ENCODE measurements at regions not wholly inside any gene's neighbourhood (a gene's known extent, or its start where the extent isn't known, plus 50 kb on each side); places are given as distances from the start of the nearest gene placed in this dataset.
A peak's percentile ranks its signal among the peaks of the same experiment; 100 is the strongest.

DNA sequence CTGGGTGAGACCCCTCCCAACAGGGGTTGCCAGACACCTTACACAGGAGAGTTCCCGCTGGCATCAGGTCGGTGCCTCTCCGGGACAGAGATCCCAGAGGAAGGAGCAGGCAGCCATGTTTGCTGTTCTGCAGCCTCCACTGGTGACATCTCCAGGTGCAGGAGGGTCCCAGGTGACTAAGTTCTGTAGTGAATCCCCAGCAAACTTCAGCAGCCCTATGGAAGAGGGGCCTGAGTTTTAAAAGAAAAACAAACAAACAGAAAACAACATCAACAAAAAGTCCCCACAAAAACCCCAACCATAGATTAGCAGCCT lies 515.1 kb downstream of the FRK start:
- H3K4ac ChIP-seq (ENCODE audit: low read depth, low read length), result no peak overlapping the region
- no peak overlapping the region for H2AK5ac ChIP-seq (ENCODE audit: low read length)
- no peak overlapping the region for H3K23ac ChIP-seq (ENCODE audit: low read length)
- DNase-seq, result no peak
- WGBS (ENCODE audit: extremely low coverage, insufficient coverage, low lambda C conversion rate), result no CpG with 5 or more reads among the region's 3 CpGs
- no peak overlapping the region for H3K4me2 ChIP-seq (ENCODE audit: low read length)
- no peaks in the 10 kb centered on the region for H3K79me1 ChIP-seq (ENCODE audit: low read length)
- no peak overlapping the region for H4K5ac ChIP-seq (ENCODE audit: low read length)
- H3K4me3 ChIP-seq (ENCODE audit: low read length), result no peak overlapping the region
- peak overlapping the region; percentile 69 for H3K56ac ChIP-seq (ENCODE audit: low read length)
- no peak overlapping the region for H3K18ac ChIP-seq (ENCODE audit: low read length)
- H4K8ac ChIP-seq (ENCODE audit: low read depth, low read length), result no peak overlapping the region
- H3K79me2 ChIP-seq (ENCODE audit: control insufficient read depth, insufficient read depth, low read length), result no peaks in the 10 kb centered on the region
- no peaks in the 10 kb centered on the region for H3K36me3 ChIP-seq (ENCODE audit: control insufficient read depth, insufficient read depth, low read length)
- H2BK5ac ChIP-seq (ENCODE audit: low read length), result no peak overlapping the region
- no peaks in the 10 kb centered on the region for H3K27me3 ChIP-seq (ENCODE audit: insufficient read depth, low read length, poor library complexity)
- no peak overlapping the region for H2BK120ac ChIP-seq (ENCODE audit: low read depth, low read length)
- no peak overlapping the region for H2BK15ac ChIP-seq (replicated peaks; ENCODE audit: low read depth)
- H3K9ac ChIP-seq (ENCODE audit: low read length), result no peak overlapping the region
- H3K27ac ChIP-seq (ENCODE audit: low read depth, low read length), result no peak overlapping the region
- no peaks in the 10 kb centered on the region for H3K4me1 ChIP-seq (ENCODE audit: control insufficient read depth, low read depth, low read length)

DNA sequence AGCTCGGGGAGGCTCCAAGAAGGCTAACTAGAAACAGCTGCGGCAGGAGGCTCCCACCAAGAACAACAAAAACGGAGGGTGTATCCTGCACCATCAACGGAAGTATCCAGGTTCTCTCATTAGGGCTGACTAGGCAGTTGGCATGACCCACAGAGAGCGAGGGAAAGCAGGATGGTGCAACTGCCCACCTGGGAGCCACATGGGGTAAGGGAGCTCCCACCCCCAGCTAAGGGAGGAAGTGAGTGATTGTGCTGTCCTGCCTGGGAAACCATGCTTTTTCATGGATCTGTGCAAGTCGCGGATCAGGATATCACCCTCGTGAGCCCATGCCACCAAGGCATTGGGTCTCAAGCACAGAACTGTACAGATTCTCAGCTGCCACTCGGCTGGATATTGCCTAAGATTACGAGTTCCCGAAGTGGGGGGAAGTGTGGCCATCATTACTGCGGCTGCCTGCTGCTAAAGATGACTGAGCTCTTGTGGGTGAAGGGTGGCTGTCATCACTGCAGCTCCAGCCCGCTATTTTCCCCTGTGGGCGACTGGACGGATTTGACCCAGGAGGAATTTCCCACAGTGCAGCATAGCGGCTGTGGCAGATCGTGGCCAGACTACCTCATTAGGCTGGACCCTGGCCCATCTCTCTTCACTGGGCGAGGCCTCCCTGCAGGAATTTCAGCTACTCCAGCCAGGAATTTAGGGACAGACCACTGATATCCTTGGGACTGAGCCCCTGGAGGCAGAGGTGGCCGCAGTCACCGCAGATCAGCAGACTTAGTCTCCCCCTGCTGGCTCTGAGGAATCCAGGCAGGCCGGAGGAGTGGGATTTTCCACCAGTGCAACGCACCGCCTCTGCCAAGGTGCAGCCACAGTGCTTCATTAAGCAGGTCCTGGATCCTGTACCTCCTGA lies 515.7 kb downstream of the FRK start:
- Histone ChIP-seq H3K79me2 (ENCODE audit: control insufficient read depth, insufficient read depth, low read length) (no peaks in the 10 kb centered on the region), H3K23ac (ENCODE audit: low read length) (no peak overlapping the region), H4K5ac (ENCODE audit: low read length) (no peak overlapping the region), H3K18ac (ENCODE audit: low read length) (no peak overlapping the region), H2BK15ac (replicated peaks; ENCODE audit: low read depth) (no peak overlapping the region), H3K79me1 (ENCODE audit: low read length) (no peaks in the 10 kb centered on the region), H3K27ac (ENCODE audit: low read depth, low read length) (no peak overlapping the region), H3K36me3 (ENCODE audit: control insufficient read depth, insufficient read depth, low read length) (no peaks in the 10 kb centered on the region), H4K8ac (ENCODE audit: low read depth, low read length) (no peak overlapping the region), H3K4ac (ENCODE audit: low read depth, low read length) (no peak overlapping the region), H3K4me3 (ENCODE audit: low read length) (no peak overlapping the region), H3K27me3 (ENCODE audit: insufficient read depth, low read length, poor library complexity) (no peaks in the 10 kb centered on the region), H3K56ac (ENCODE audit: low read length) (peak overlapping the region; percentile 69), H3K4me2 (ENCODE audit: low read length) (no peak overlapping the region), H3K9ac (ENCODE audit: low read length) (no peak overlapping the region), H2BK120ac (ENCODE audit: low read depth, low read length) (no peak overlapping the region), H2BK5ac (ENCODE audit: low read length) (no peak overlapping the region), H2AK5ac (ENCODE audit: low read length) (no peak overlapping the region), H3K4me1 (ENCODE audit: control insufficient read depth, low read depth, low read length) (no peaks in the 10 kb centered on the region)
- no CpG with 5 or more reads among the region's 23 CpGs for WGBS (ENCODE audit: extremely low coverage, insufficient coverage, low lambda C conversion rate)
- peak; percentile 94 for DNase-seq

- Histone ChIP-seq H3K4ac (ENCODE audit: low read depth, low read length) (no peak overlapping the region), H3K4me2 (ENCODE audit: low read length) (no peak overlapping the region), H3K23ac (ENCODE audit: low read length) (no peak overlapping the region), H3K27me3 (ENCODE audit: insufficient read depth, low read length, poor library complexity) (no peaks in the 10 kb centered on the region), H2BK5ac (ENCODE audit: low read length) (no peak overlapping the region), H3K4me3 (ENCODE audit: low read length) (no peak overlapping the region), H3K36me3 (ENCODE audit: control insufficient read depth, insufficient read depth, low read length) (no peaks in the 10 kb centered on the region), H3K9ac (ENCODE audit: low read length) (no peak overlapping the region), H3K18ac (ENCODE audit: low read length) (no peak overlapping the region), H3K79me2 (ENCODE audit: control insufficient read depth, insufficient read depth, low read length) (no peaks in the 10 kb centered on the region), H2BK120ac (ENCODE audit: low read depth, low read length) (no peak overlapping the region), H2AK5ac (ENCODE audit: low read length) (no peak overlapping the region), H2BK15ac (replicated peaks; ENCODE audit: low read depth) (no peak overlapping the region), H3K79me1 (ENCODE audit: low read length) (no peaks in the 10 kb centered on the region), H4K5ac (ENCODE audit: low read length) (no peak overlapping the region), H3K56ac (ENCODE audit: low read length) (no peak overlapping the region), H3K4me1 (ENCODE audit: control insufficient read depth, low read depth, low read length) (no peaks in the 10 kb centered on the region), H4K8ac (ENCODE audit: low read depth, low read length) (no peak overlapping the region), H3K27ac (ENCODE audit: low read depth, low read length) (no peak overlapping the region)
- no peak for DNase-seq
- no CpG with 5 or more reads among the region's 1 CpG for WGBS (ENCODE audit: extremely low coverage, insufficient coverage, low lambda C conversion rate)
These were observed 520.4 kb downstream of the FRK start for GRCh38 chr6:115540077-115540869.

GRCh38 chr6:115539531-115539930 lies 521.2 kb downstream of the FRK start:
- Histone ChIP-seq H3K4ac (ENCODE audit: low read depth, low read length) (no peak overlapping the region), H2BK5ac (ENCODE audit: low read length) (no peak overlapping the region), H3K9ac (ENCODE audit: low read length) (no peak overlapping the region), H3K27me3 (ENCODE audit: insufficient read depth, low read length, poor library complexity) (no peaks in the 10 kb centered on the region), H2BK120ac (ENCODE audit: low read depth, low read length) (no peak overlapping the region), H3K36me3 (ENCODE audit: control insufficient read depth, insufficient read depth, low read length) (no peaks in the 10 kb centered on the region), H2BK15ac (replicated peaks; ENCODE audit: low read depth) (no peak overlapping the region), H3K56ac (ENCODE audit: low read length) (no peak overlapping the region), H3K4me3 (ENCODE audit: low read length) (no peak overlapping the region), H3K4me1 (ENCODE audit: control insufficient read depth, low read depth, low read length) (no peaks in the 10 kb centered on the region), H3K79me1 (ENCODE audit: low read length) (no peaks in the 10 kb centered on the region), H3K23ac (ENCODE audit: low read length) (no peak overlapping the region), H3K18ac (ENCODE audit: low read length) (no peak overlapping the region), H4K5ac (ENCODE audit: low read length) (no peak overlapping the region), H3K27ac (ENCODE audit: low read depth, low read length) (no peak overlapping the region), H2AK5ac (ENCODE audit: low read length) (no peak overlapping the region), H3K4me2 (ENCODE audit: low read length) (no peak overlapping the region), H3K79me2 (ENCODE audit: control insufficient read depth, insufficient read depth, low read length) (no peaks in the 10 kb centered on the region), H4K8ac (ENCODE audit: low read depth, low read length) (no peak overlapping the region)
- no peak for DNase-seq
- WGBS (ENCODE audit: extremely low coverage, insufficient coverage, low lambda C conversion rate), result no CpG with 5 or more reads among the region's 6 CpGs

GRCh38 chr6:115524821-115525220 lies 535.9 kb downstream of the FRK start:
- H3K79me2 ChIP-seq (ENCODE audit: control insufficient read depth, insufficient read depth, low read length), result no peaks in the 10 kb centered on the region
- H2AK5ac ChIP-seq (ENCODE audit: low read length), result no peak overlapping the region
- H3K4me3 ChIP-seq (ENCODE audit: low read length), result no peak overlapping the region
- WGBS (ENCODE audit: extremely low coverage, insufficient coverage, low lambda C conversion rate), result no CpG with 5 or more reads among the region's 2 CpGs
- H3K27me3 ChIP-seq (ENCODE audit: insufficient read depth, low read length, poor library complexity), result no peaks in the 10 kb centered on the region
- no peak overlapping the region for H3K23ac ChIP-seq (ENCODE audit: low read length)
- no peak overlapping the region for H3K4me2 ChIP-seq (ENCODE audit: low read length)
- no peaks in the 10 kb centered on the region for H3K79me1 ChIP-seq (ENCODE audit: low read length)
- H3K56ac ChIP-seq (ENCODE audit: low read length), result no peak overlapping the region
- H3K36me3 ChIP-seq (ENCODE audit: control insufficient read depth, insufficient read depth, low read length), result no peaks in the 10 kb centered on the region
- no peak overlapping the region for H3K4ac ChIP-seq (ENCODE audit: low read depth, low read length)
- H3K18ac ChIP-seq (ENCODE audit: low read length), result no peak overlapping the region
- no peak overlapping the region for H4K8ac ChIP-seq (ENCODE audit: low read depth, low read length)
- H3K27ac ChIP-seq (ENCODE audit: low read depth, low read length), result no peak overlapping the region
- H3K9ac ChIP-seq (ENCODE audit: low read length), result no peak overlapping the region
- no peak overlapping the region for H2BK5ac ChIP-seq (ENCODE audit: low read length)
- no peak for DNase-seq
- H4K5ac ChIP-seq (ENCODE audit: low read length), result no peak overlapping the region
- no peak overlapping the region for H2BK15ac ChIP-seq (replicated peaks; ENCODE audit: low read depth)
- H2BK120ac ChIP-seq (ENCODE audit: low read depth, low read length), result no peak overlapping the region
- no peaks in the 10 kb centered on the region for H3K4me1 ChIP-seq (ENCODE audit: control insufficient read depth, low read depth, low read length)

Data from mesendoderm (in vitro differentiated cells).